HG02763 (cell line): ENCODE measurements at regions not wholly inside any gene's neighbourhood (a gene's known extent, or its start where the extent isn't known, plus 50 kb on each side); places are given as distances from the start of the nearest gene placed in this dataset.
"Not testable (repeated sequence)": the region's sequence is repeated elsewhere in the genome, so short reads cannot be mapped to it uniquely, and the experiment has no call there.

ENCODE experiments used
- ATAC-seq: cut with Tn5 transposase; IDR thresholded peaks from one replicate; pipeline ENCODE4 v1.9.1; 2021; ENCODE audit warnings: mild to moderate bottlenecking, moderate library complexity; ENCODE audit not compliant: unreplicated experiment

GRCh38 chr13:67977066-67977465 lies 746.9 kb upstream of the PCDH9 start:
- no peak for ATAC-seq

GRCh38 chr13:67971291-67971690 lies 741.2 kb upstream of the PCDH9 start:
- ATAC-seq = no peak

GRCh38 chr13:67967031-67967430 lies 736.9 kb upstream of the PCDH9 start:
- ATAC-seq = no peak

- no peak for ATAC-seq
Measured at GRCh38 chr13:67966065-67966464, 735.9 kb upstream of the PCDH9 start.

GRCh38 chr13:67964986-67965385 lies 734.9 kb upstream of the PCDH9 start:
- ATAC-seq = no peak

GRCh38 chr13:67964091-67964490 lies 734.0 kb upstream of the PCDH9 start:
- no peak for ATAC-seq

- ATAC-seq = no peak
Measured at GRCh38 chr13:67961331-67961730, 731.2 kb upstream of the PCDH9 start.

GRCh38 chr13:67951431-67951830 lies 721.3 kb upstream of the PCDH9 start:
- ATAC-seq = no peak

GRCh38 chr13:67950603-67951002 lies 720.5 kb upstream of the PCDH9 start:
- no peak for ATAC-seq

GRCh38 chr13:67946131-67946530 lies 716.0 kb upstream of the PCDH9 start:
- no peak for ATAC-seq

- ATAC-seq = no peak
Measured at GRCh38 chr13:67943116-67943515, 713.0 kb upstream of the PCDH9 start.

- ATAC-seq = no peak
Measured at GRCh38 chr13:67935626-67936025, 705.5 kb upstream of the PCDH9 start.

GRCh38 chr13:67934617-67935330 lies 704.6 kb upstream of the PCDH9 start:
- no peak for ATAC-seq

- ATAC-seq = no peak
Measured at GRCh38 chr13:67932991-67933390, 702.9 kb upstream of the PCDH9 start.

- no peak for ATAC-seq
Measured at GRCh38 chr13:67917291-67917987, 687.3 kb upstream of the PCDH9 start.

- ATAC-seq = no peak
Measured at GRCh38 chr13:67916650-67917049, 686.5 kb upstream of the PCDH9 start.

GRCh38 chr13:67914535-67914934 lies 684.4 kb upstream of the PCDH9 start:
- no peak for ATAC-seq

- not testable (repeated sequence) for ATAC-seq
Measured at GRCh38 chr13:67902960-67903359, 672.8 kb upstream of the PCDH9 start.

- no peak for ATAC-seq
Measured at GRCh38 chr13:67880916-67881315, 650.8 kb upstream of the PCDH9 start.

GRCh38 chr13:67878376-67878775 lies 648.2 kb upstream of the PCDH9 start:
- ATAC-seq = no peak

GRCh38 chr13:67877031-67877430 lies 646.9 kb upstream of the PCDH9 start:
- ATAC-seq = no peak

GRCh38 chr13:67867206-67867605 lies 637.1 kb upstream of the PCDH9 start:
- no peak for ATAC-seq

- no peak for ATAC-seq
Measured at GRCh38 chr13:67860315-67860714, 630.2 kb upstream of the PCDH9 start.
